HEK293T (cell line): ENCODE measurements at regions not wholly inside any gene's neighbourhood (a gene's known extent, or its start where the extent isn't known, plus 50 kb on each side); places are given as distances from the start of the nearest gene placed in this dataset.

Source experiments
- CTCF ChIA-PET: fragments of 350-600 bp; formaldehyde crosslinking; extraction: SDS; loops from one replicate; lab custom pipeline; 2021; ENCODE audit warnings: antibody characterized with exemption, inconsistent platforms; lab: Yijun Ruan, JAX
- POLR2A ChIA-PET: fragments of 350-600 bp; formaldehyde crosslinking; extraction: SDS; loops from one replicate; lab custom pipeline; 2020; ENCODE audit warnings: antibody characterized with exemption, inconsistent platforms; lab: Yijun Ruan, JAX
- DNase-seq: peaks from one replicate; pipeline ENCODE4 v3.0.0; 2012; ENCODE audit warnings: mixed read lengths; ENCODE audit errors: extremely low spot score
- ARNT ChIP-seq: fragments of 450-650 bp; IDR thresholded peaks from 2 replicates; pipeline ENCODE4 v1.6.1; 2017; ENCODE audit warnings: mild to moderate bottlenecking
- BHLHE40 ChIP-seq: fragments of 450-650 bp; IDR thresholded peaks from 2 replicates; pipeline ENCODE4 v1.6.1; 2016; ENCODE audit warnings: mild to moderate bottlenecking, moderate library complexity, borderline replicate concordance
- CTBP1 ChIP-seq: fragments of 450-650 bp; IDR thresholded peaks from 2 replicates; pipeline ENCODE4 v1.6.1; 2016; ENCODE audit warnings: borderline replicate concordance
- ELF4 ChIP-seq: fragments of 450-650 bp; IDR thresholded peaks from 2 replicates; pipeline ENCODE4 v1.6.1; 2017; ENCODE audit warnings: antibody characterized with exemption
- FOXA1 ChIP-seq: fragments of 450-650 bp; IDR thresholded peaks from 2 replicates; pipeline ENCODE4 v1.6.1; 2016; ENCODE audit warnings: mild to moderate bottlenecking
- FOXK2 ChIP-seq: fragments of 450-650 bp; IDR thresholded peaks from 2 replicates; pipeline ENCODE4 v1.6.1; 2016; ENCODE audit warnings: mild to moderate bottlenecking
- FOXM1 ChIP-seq: fragments of 450-650 bp; IDR thresholded peaks from 2 replicates; pipeline ENCODE4 v1.6.1; 2017; ENCODE audit warnings: mild to moderate bottlenecking, borderline replicate concordance
- HDGF ChIP-seq: fragments of 450-650 bp; IDR thresholded peaks from 2 replicates; pipeline ENCODE4 v1.6.1; 2017; ENCODE audit warnings: antibody characterized with exemption, borderline replicate concordance
- L3MBTL2 ChIP-seq: fragments of 450-650 bp; conservative IDR thresholded peaks from 2 replicates; pipeline ENCODE4 v1.6.1; 2016; ENCODE audit warnings: mild to moderate bottlenecking
- LEF1 ChIP-seq: fragments of 450-650 bp; IDR thresholded peaks from 2 replicates; pipeline ENCODE4 v1.6.1; 2017; ENCODE audit warnings: mild to moderate bottlenecking, borderline replicate concordance
- NFRKB ChIP-seq: fragments of 450-650 bp; IDR thresholded peaks from 2 replicates; pipeline ENCODE4 v1.6.1; 2016; ENCODE audit warnings: mild to moderate bottlenecking, moderate library complexity
- SP1 ChIP-seq: fragments of 450-650 bp; IDR thresholded peaks from 2 replicates; pipeline ENCODE4 v1.6.1; 2017
- SUZ12 ChIP-seq: fragments of 450-650 bp; IDR thresholded peaks from 2 replicates; pipeline ENCODE4 v1.6.1; 2016; ENCODE audit warnings: mild to moderate bottlenecking
- TARDBP ChIP-seq: fragments of 450-650 bp; IDR thresholded peaks from 2 replicates; pipeline ENCODE4 v1.6.1; 2016
- ZNF384 ChIP-seq: fragments of 450-650 bp; IDR thresholded peaks from 2 replicates; pipeline ENCODE4 v1.6.1; 2016
- TF ChIP-seq, protein P1 (sequence below): fragments of 450-650 bp; IDR thresholded peaks from 2 replicates; pipeline ENCODE4 v1.6.1; 2016

- ChIA-PET CTCF (no interaction called here), POLR2A (no interaction called here)
- no peak for TF ChIP-seq ELF4
- no peak for TF ChIP-seq TARDBP
- TF ChIP-seq FOXM1: no peak
- TF ChIP-seq LEF1: no peak
- DNase-seq: no peak
These were observed 395.9 kb downstream of the LRATD1 start for GRCh38 chr2:15028406-15028805.

- no peak for DNase-seq
- CTCF ChIA-PET: no interaction called here
- TF ChIP-seq ARNT: no peak
- POLR2A ChIA-PET: no interaction called here
These were observed 399.3 kb downstream of the LRATD1 start for GRCh38 chr2:15031745-15032240.

DNA sequence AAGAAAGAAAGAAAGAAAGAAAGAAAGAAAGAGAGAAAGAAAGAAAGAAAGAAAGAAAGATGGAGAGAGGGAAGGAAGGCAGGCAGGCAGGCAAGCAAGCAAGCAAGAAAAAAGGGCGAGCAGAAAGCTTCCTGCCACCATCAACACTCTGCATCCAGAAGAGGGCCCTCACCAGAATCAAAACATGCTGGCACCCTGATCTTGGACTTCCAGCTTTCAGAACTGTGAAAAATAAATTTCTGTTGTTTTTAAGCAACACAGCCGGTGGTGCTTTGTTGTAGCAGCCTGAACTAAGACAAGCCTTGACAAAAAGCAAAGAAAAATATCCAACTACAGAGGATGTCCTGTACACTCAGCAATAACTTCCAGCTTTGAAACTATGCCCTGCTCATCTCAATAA is 401.7 kb downstream of the LRATD1 start:
- DNase-seq: no peak
- CTCF ChIA-PET: no interaction called here
- TF ChIP-seq LEF1 (no peak), FOXA1 (no peak)
- POLR2A ChIA-PET: no interaction called here

DNA sequence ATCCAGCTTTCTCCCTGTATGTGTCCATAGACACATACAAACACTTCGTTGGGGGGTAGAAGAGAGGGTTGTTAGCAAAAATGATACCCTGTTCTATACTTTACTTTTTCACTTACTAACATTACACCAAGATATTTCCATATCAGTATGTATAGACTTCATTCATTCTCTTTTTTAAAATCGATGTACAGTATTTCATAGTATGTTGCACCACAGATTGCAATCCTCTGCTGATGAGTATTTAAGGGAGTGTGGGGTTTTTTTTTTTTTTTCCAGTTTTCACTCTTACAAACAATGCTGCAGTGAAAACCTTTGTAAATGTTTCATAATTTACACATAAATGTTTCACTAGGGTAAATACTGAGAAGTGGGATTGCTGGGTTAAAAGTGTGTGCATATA is 402.3 kb downstream of the LRATD1 start:
- CTCF ChIA-PET: no interaction called here
- no peak for DNase-seq
- POLR2A ChIA-PET: no interaction called here
- TF ChIP-seq LEF1 (no peak), TARDBP (no peak), SP1 (no peak), FOXK2 (no peak), ZNF384 (no peak), CTBP1 (no peak)

DNA sequence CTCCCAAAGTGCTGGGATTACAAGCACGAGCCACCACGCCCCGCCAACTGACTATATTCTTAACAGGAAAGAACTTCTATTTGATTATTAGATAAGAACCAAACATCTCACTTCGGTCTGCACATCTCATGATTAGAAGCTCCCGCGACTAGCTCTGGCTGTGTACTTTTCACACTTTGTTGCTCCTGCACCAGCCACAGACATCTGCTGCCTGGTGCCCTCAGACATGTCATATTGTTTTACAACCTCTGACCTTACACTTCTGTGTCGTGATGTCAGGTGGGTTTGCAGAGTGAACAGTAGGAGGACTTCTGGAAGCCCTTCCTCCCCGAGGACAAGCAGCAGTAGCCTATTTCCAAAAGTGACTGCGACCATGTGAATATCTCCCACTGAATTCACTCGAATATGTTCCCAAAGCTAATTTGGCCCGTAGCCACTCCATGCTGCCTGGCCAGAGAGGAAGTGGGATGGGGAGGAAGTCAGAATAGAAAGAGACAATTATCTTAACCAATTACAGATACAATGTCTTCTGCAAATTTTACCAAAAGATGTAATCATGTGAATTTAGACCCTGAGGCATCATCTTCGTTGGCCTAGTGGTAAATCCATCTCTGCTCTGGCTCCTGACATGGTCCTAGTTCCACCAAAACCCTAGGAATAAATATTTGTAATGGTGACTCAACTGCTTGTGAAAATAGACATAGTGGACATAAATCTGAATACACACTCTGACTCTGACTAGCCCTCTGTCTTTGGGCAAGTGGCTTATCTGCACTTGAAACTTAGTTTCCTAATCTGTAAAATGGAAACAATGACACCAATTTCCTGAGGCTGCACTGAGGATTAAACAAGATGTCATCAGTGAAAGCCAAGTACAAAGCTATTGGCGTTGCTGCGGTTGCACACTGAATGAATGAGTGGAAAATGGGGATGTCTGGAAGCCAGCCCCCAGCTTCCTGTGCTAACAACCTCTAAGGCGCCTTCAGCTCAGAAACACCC is 406.1 kb downstream of the LRATD1 start:
- no peak for DNase-seq
- TF ChIP-seq FOXK2: no peak
- TF ChIP-seq ZNF384: no peak
- TF ChIP-seq SUZ12: no peak
- TF ChIP-seq L3MBTL2: no peak
- no peak for TF ChIP-seq SP1
- TF ChIP-seq ARNT: no peak
- TF ChIP-seq, protein P1, sequence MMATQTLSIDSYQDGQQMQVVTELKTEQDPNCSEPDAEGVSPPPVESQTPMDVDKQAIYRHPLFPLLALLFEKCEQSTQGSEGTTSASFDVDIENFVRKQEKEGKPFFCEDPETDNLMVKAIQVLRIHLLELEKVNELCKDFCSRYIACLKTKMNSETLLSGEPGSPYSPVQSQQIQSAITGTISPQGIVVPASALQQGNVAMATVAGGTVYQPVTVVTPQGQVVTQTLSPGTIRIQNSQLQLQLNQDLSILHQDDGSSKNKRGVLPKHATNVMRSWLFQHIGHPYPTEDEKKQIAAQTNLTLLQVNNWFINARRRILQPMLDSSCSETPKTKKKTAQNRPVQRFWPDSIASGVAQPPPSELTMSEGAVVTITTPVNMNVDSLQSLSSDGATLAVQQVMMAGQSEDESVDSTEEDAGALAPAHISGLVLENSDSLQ: no peak
- no peak for TF ChIP-seq FOXA1
- no peak for TF ChIP-seq ELF4
- TF ChIP-seq FOXM1: no peak
- TF ChIP-seq CTBP1: no peak
- TF ChIP-seq NFRKB: no peak
- no peak for TF ChIP-seq HDGF
- TF ChIP-seq LEF1: no peak
- TF ChIP-seq BHLHE40: no peak
- TF ChIP-seq TARDBP: no peak
- ChIA-PET POLR2A (no interaction called here), CTCF (no interaction called here)

GRCh38 chr2:15040429-15041084 is 408.0 kb downstream of the LRATD1 start:
- TF ChIP-seq BHLHE40 (no peak), L3MBTL2 (no peak), FOXK2 (no peak), SUZ12 (no peak), LEF1 (no peak), TARDBP (no peak), NFRKB (no peak)
- no peak for DNase-seq
- CTCF ChIA-PET: no interaction called here
- POLR2A ChIA-PET: no interaction called here

GRCh38 chr2:15041429-15041837 is 408.9 kb downstream of the LRATD1 start:
- CTCF ChIA-PET: no interaction called here
- POLR2A ChIA-PET: no interaction called here
- no peak for DNase-seq
- no peak for TF ChIP-seq NFRKB
- no peak for TF ChIP-seq FOXK2
- no peak for TF ChIP-seq FOXM1
- TF ChIP-seq FOXA1: no peak
- TF ChIP-seq, protein P1: no peak

GRCh38 chr2:15042801-15043217 is 410.3 kb downstream of the LRATD1 start:
- ChIA-PET POLR2A (no interaction called here), CTCF (no interaction called here)
- TF ChIP-seq ARNT: no peak
- no peak for TF ChIP-seq ELF4
- TF ChIP-seq HDGF: no peak
- TF ChIP-seq SP1: no peak
- TF ChIP-seq, protein P1: no peak
- TF ChIP-seq TARDBP: no peak
- TF ChIP-seq CTBP1: no peak
- TF ChIP-seq BHLHE40: no peak
- TF ChIP-seq FOXK2: no peak
- TF ChIP-seq FOXA1: no peak
- TF ChIP-seq SUZ12: no peak
- no peak for TF ChIP-seq L3MBTL2
- no peak for TF ChIP-seq NFRKB
- no peak for TF ChIP-seq LEF1
- no peak for TF ChIP-seq ZNF384
- DNase-seq: no peak
